ENCODE measurements at regions not wholly inside any gene's neighbourhood (a gene's known extent, or its start where the extent isn't known, plus 50 kb on each side); places are given as distances from the start of the nearest gene placed in this dataset.
A peak's percentile ranks its signal among the peaks of the same experiment; 100 is the strongest.
"Not testable (repeated sequence)": the region's sequence is repeated elsewhere in the genome, so short reads cannot be mapped to it uniquely, and the experiment has no call there.

- H3K27ac Mint-ChIP-seq: no peak overlapping the region
- peaks cover 4% of the 10 kb centered on the region for H3K4me1 Mint-ChIP-seq
- peaks cover 3% of the 10 kb centered on the region for H3K27me3 Mint-ChIP-seq (ENCODE audit: low read depth, poor library complexity)
- no peaks in the 10 kb centered on the region for H3K9me3 Mint-ChIP-seq
- H3K4me3 Mint-ChIP-seq: no peak overlapping the region
- H3K36me3 Mint-ChIP-seq (ENCODE audit: low read depth): peaks cover 4% of the 10 kb centered on the region
- no peak for DNase-seq
- no peak for TF ChIP-seq CTCF (IDR thresholded peaks at IDR 0.05)
Measured at GRCh38 chr6:56827908-56828649, 126.8 kb upstream of the BEND6 start.

GRCh38 chr6:56824431-56824830, 130.5 kb upstream of the BEND6 start:
- not testable (repeated sequence) for H3K4me3 Mint-ChIP-seq; H3K9me3 Mint-ChIP-seq; H3K36me3 Mint-ChIP-seq (ENCODE audit: low read depth); DNase-seq; H3K27me3 Mint-ChIP-seq (ENCODE audit: low read depth, poor library complexity); H3K27ac Mint-ChIP-seq
- H3K4me1 Mint-ChIP-seq: peaks cover 12% of the 10 kb centered on the region

- Mint-ChIP-seq H3K9me3 (no peaks in the 10 kb centered on the region), H3K4me1 (peaks cover 16% of the 10 kb centered on the region), H3K27ac (peak overlapping the region; percentile 20), H3K27me3 (ENCODE audit: low read depth, poor library complexity) (peaks cover 3% of the 10 kb centered on the region), H3K4me3 (no peak overlapping the region), H3K36me3 (ENCODE audit: low read depth) (peaks cover 4% of the 10 kb centered on the region)
- no peak for TF ChIP-seq CTCF (IDR thresholded peaks at IDR 0.05)
- DNase-seq: no peak
Measured at GRCh38 chr6:56821005-56821432, 133.9 kb upstream of the BEND6 start.

- no peak for DNase-seq
- Mint-ChIP-seq H3K27me3 (ENCODE audit: low read depth, poor library complexity) (peaks cover 3% of the 10 kb centered on the region), H3K36me3 (ENCODE audit: low read depth) (no peaks in the 10 kb centered on the region), H3K4me3 (no peak overlapping the region), H3K4me1 (peaks cover 20% of the 10 kb centered on the region), H3K27ac (no peak overlapping the region), H3K9me3 (no peaks in the 10 kb centered on the region)
- TF ChIP-seq CTCF (IDR thresholded peaks at IDR 0.05): no peak
Measured at GRCh38 chr6:56820060-56820459, 134.8 kb upstream of the BEND6 start.

- Mint-ChIP-seq H3K9me3 (no peaks in the 10 kb centered on the region), H3K4me3 (no peak overlapping the region), H3K27me3 (ENCODE audit: low read depth, poor library complexity) (peaks cover 3% of the 10 kb centered on the region), H3K27ac (no peak overlapping the region), H3K36me3 (ENCODE audit: low read depth) (no peaks in the 10 kb centered on the region), H3K4me1 (peaks cover 23% of the 10 kb centered on the region)
- DNase-seq: no peak
- no peak for TF ChIP-seq CTCF (IDR thresholded peaks at IDR 0.05)
Measured at GRCh38 chr6:56819604-56820003, 135.3 kb upstream of the BEND6 start.

- peaks cover 27% of the 10 kb centered on the region for H3K4me1 Mint-ChIP-seq
- no peak overlapping the region for H3K27ac Mint-ChIP-seq
- H3K36me3 Mint-ChIP-seq (ENCODE audit: low read depth): no peaks in the 10 kb centered on the region
- no peak for TF ChIP-seq CTCF (IDR thresholded peaks at IDR 0.05)
- H3K27me3 Mint-ChIP-seq (ENCODE audit: low read depth, poor library complexity): no peaks in the 10 kb centered on the region
- H3K4me3 Mint-ChIP-seq: no peak overlapping the region
- DNase-seq: no peak
- no peaks in the 10 kb centered on the region for H3K9me3 Mint-ChIP-seq
Measured at GRCh38 chr6:56816370-56816769, 138.5 kb upstream of the BEND6 start.
